Mesenchymal stem cell (in vitro differentiated cells and primary cell): ENCODE measurements at regions not wholly inside any gene's neighbourhood (a gene's known extent, or its start where the extent isn't known, plus 50 kb on each side); places are given as distances from the start of the nearest gene placed in this dataset.

Source experiments
- DNase-seq: peaks from one replicate; pipeline ENCODE4 v3.0.0-alpha.2; 2013
- H2AFZ ChIP-seq: one replicate; pipeline ENCODE4 v1.6.1; 2013; ENCODE audit warnings: low read depth, mild to moderate bottlenecking, control low read depth, inconsistent platforms, low read length, moderate library complexity
- H2AK5ac ChIP-seq: 2 replicates; pipeline ENCODE4 v1.6.1; 2013; ENCODE audit warnings: low read length, moderate library complexity, mild to moderate bottlenecking, inconsistent platforms; ENCODE audit not compliant: severe bottlenecking
- H2BK120ac ChIP-seq: one replicate; pipeline ENCODE4 v1.6.1; 2013; ENCODE audit warnings: low read depth, mild to moderate bottlenecking, inconsistent platforms, low read length, moderate library complexity
- H2BK12ac ChIP-seq, 2 experiments: one replicate each; pipeline ENCODE4 v1.6.1; 2013; ENCODE audit warnings: inconsistent platforms in 2 of 2, low read length in 2 of 2, mild to moderate bottlenecking in 2 of 2, moderate library complexity in 2 of 2, control low read depth in 1 of 2
- H2BK15ac ChIP-seq: one replicate; pipeline ENCODE4 v1.6.1; 2013; ENCODE audit warnings: mild to moderate bottlenecking, low read depth, inconsistent platforms; ENCODE audit not compliant: poor library complexity, severe bottlenecking
- H2BK5ac ChIP-seq: 2 replicates; pipeline ENCODE4 v1.6.1; 2013; ENCODE audit warnings: low read depth, mild to moderate bottlenecking, low read length, control low read depth, inconsistent platforms; ENCODE audit not compliant: poor library complexity, severe bottlenecking
- H3K14ac ChIP-seq, 2 experiments: one replicate each; pipeline ENCODE4 v1.6.1; 2013; ENCODE audit warnings: inconsistent platforms in 2 of 2, low read length in 2 of 2, control low read depth in 1 of 2, mild to moderate bottlenecking in 1 of 2, moderate library complexity in 1 of 2
- H3K18ac ChIP-seq, 2 experiments: one replicate each; pipeline ENCODE4 v1.6.1; 2013; ENCODE audit warnings: inconsistent platforms in 2 of 2, low read length in 2 of 2, control low read depth in 1 of 2, low read depth in 1 of 2, mild to moderate bottlenecking in 1 of 2
- H3K23ac ChIP-seq, 2 experiments: one replicate each; pipeline ENCODE4 v1.6.1; 2013; ENCODE audit warnings: inconsistent platforms in 2 of 2, low read length in 2 of 2, mild to moderate bottlenecking in 2 of 2, moderate library complexity in 2 of 2, control low read depth in 1 of 2
- H3K27ac ChIP-seq: 2 replicates; pipeline ENCODE4 v1.5.1; 2013; ENCODE audit warnings: mild to moderate bottlenecking, moderate library complexity, low read length, control low read depth, inconsistent platforms; ENCODE audit not compliant: poor library complexity, severe bottlenecking
- H3K27me3 ChIP-seq, 2 experiments: 2 replicates each; pipeline versions ENCODE4 v1.6.1 to v1.7.0; 2013; ENCODE audit warnings: low read length in 2 of 2, mild to moderate bottlenecking in 2 of 2, moderate library complexity in 2 of 2, control low read depth in 1 of 2, inconsistent platforms in 1 of 2; ENCODE audit not compliant: control insufficient read depth in 1 of 2, insufficient read depth in 1 of 2
- H3K36me3 ChIP-seq, 2 experiments: 2 replicates each; pipeline versions ENCODE4 v1.6.1 to v1.7.0; 2013; ENCODE audit warnings: low read length in 2 of 2, control low read depth in 1 of 2, inconsistent platforms in 1 of 2, low read depth in 1 of 2, mild to moderate bottlenecking in 1 of 2; ENCODE audit not compliant: insufficient read depth in 2 of 2, control insufficient read depth in 1 of 2
- H3K4ac ChIP-seq, 2 experiments: one replicate each; pipeline ENCODE4 v1.6.1; 2013; ENCODE audit warnings: inconsistent platforms in 2 of 2, low read length in 2 of 2, mild to moderate bottlenecking in 2 of 2, moderate library complexity in 2 of 2, control low read depth in 1 of 2, low read depth in 1 of 2
- H3K4me1 ChIP-seq: 2 replicates; pipeline ENCODE4 v1.6.1; 2013; ENCODE audit warnings: low read depth, low read length, control low read depth; ENCODE audit not compliant: control insufficient read depth, insufficient read depth
- H3K4me2 ChIP-seq: 2 replicates; pipeline ENCODE4 v1.6.1; 2013; ENCODE audit warnings: low read length, mild to moderate bottlenecking, inconsistent platforms; ENCODE audit not compliant: poor library complexity, severe bottlenecking
- H3K4me3 ChIP-seq, 2 experiments: 2 replicates each; pipeline versions ENCODE4 v1.5.1 to v1.7.0; 2013; ENCODE audit warnings: low read length in 2 of 2, mild to moderate bottlenecking in 2 of 2, control low read depth in 1 of 2, low read depth in 1 of 2; ENCODE audit not compliant: insufficient read depth in 1 of 2
- H3K79me1 ChIP-seq: replicated peaks from 2 replicates; pipeline ENCODE4 v1.6.1; 2013; ENCODE audit warnings: mild to moderate bottlenecking, control low read depth, low read length, inconsistent platforms; ENCODE audit not compliant: poor library complexity, severe bottlenecking
- H3K9ac ChIP-seq: 2 replicates; pipeline ENCODE4 v1.7.0; 2013; ENCODE audit warnings: mild to moderate bottlenecking, low read length, moderate library complexity
- H3K9me3 ChIP-seq: 2 replicates; pipeline ENCODE4 v1.7.0; 2013; ENCODE audit warnings: mild to moderate bottlenecking, low read length; ENCODE audit not compliant: control insufficient read depth
- H4K8ac ChIP-seq: one replicate; pipeline ENCODE4 v1.6.1; 2013; ENCODE audit warnings: inconsistent platforms, mild to moderate bottlenecking, low read length, moderate library complexity
- H4K91ac ChIP-seq: one replicate; pipeline ENCODE4 v1.6.1; 2013; ENCODE audit warnings: mild to moderate bottlenecking, low read length, inconsistent platforms
- WGBS: methylation state at CpG from one replicate; pipeline ENCODE4 v1.1.7; 2013; ENCODE audit warnings: mixed read lengths; 5-methylcytosine and 5-hydroxymethylcytosine counted together

- no peak overlapping the region for H3K4ac ChIP-seq
- H2BK120ac ChIP-seq: no peak overlapping the region
- H2BK15ac ChIP-seq: no peak overlapping the region
- 80% methylated on average over 1 of the region's 2 CpGs for WGBS
- no peaks in the 10 kb centered on the region for H3K79me1 ChIP-seq
- no peak overlapping the region for H3K9ac ChIP-seq
- H3K27ac ChIP-seq: no peak overlapping the region
- H3K4me1 ChIP-seq: no peaks in the 10 kb centered on the region
- no peak overlapping the region for H3K18ac ChIP-seq
- H3K14ac ChIP-seq: no peak overlapping the region
- no peak overlapping the region for H3K4me2 ChIP-seq
- H3K4me3 ChIP-seq: no peak overlapping the region
- H3K36me3 ChIP-seq: no peaks in the 10 kb centered on the region
- H2BK5ac ChIP-seq: no peak overlapping the region
- no peaks in the 10 kb centered on the region for H3K27me3 ChIP-seq
- no peak overlapping the region for H2BK12ac ChIP-seq
- H3K9me3 ChIP-seq: no peaks in the 10 kb centered on the region
- H4K8ac ChIP-seq: no peak overlapping the region
- H2AFZ ChIP-seq: no peak overlapping the region
- no peak overlapping the region for H4K91ac ChIP-seq
- no peak overlapping the region for H3K23ac ChIP-seq
- DNase-seq: no peak
- no peak overlapping the region for H2AK5ac ChIP-seq
Observed at GRCh38 chr16:59122262-59122537, 388.1 kb upstream of the GOT2 start.

DNA sequence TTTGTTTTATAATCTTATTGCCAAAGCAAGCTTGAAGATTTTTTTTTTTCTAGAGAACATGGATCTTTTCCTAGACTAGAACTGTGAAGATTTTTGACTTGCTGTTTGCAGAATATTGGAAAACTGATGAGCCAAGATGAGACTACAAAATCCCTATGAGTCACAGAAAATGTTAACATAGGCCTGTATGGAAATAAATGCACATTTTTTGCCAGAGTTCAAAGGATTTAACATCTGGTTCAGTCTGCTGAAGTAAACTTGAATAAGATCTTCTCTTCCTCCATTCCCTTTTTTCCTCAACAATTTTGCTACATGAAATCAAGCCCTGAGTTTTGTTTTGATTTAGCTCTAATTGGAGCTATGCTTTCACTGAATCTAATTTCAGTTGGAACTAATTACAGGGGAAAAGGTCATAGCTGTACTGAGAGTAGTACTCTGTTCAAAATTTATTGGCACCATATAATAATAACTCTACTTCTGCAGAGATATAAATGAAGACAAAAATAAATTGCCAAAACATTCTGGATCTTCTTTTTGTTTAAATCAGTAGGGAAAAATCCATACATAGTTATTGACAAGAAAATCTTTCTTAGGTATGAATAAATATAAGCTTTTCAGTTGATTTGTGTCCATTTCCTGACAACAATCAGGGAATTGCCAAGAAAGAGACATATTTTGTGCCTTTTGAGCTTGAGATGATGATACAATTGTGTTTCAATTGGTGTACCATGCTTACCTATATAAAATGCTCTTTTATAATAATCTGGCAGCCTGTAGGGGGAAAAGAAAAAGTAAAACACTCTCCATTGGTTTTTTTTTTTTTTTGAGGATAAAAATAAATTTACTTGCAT lies 387.5 kb upstream of the GOT2 start:
- H3K9me3 ChIP-seq: no peaks in the 10 kb centered on the region
- H3K36me3 ChIP-seq: no peaks in the 10 kb centered on the region
- no peak overlapping the region for H3K27ac ChIP-seq
- no peak for DNase-seq
- no peak overlapping the region for H3K23ac ChIP-seq
- no peak overlapping the region for H3K18ac ChIP-seq
- H2AK5ac ChIP-seq: no peak overlapping the region
- no peak overlapping the region for H4K8ac ChIP-seq
- no peak overlapping the region for H3K4me2 ChIP-seq
- no peak overlapping the region for H2BK15ac ChIP-seq
- no peak overlapping the region for H2BK120ac ChIP-seq
- no peak overlapping the region for H3K14ac ChIP-seq
- H2BK5ac ChIP-seq: no peak overlapping the region
- H4K91ac ChIP-seq: no peak overlapping the region
- H3K9ac ChIP-seq: no peak overlapping the region
- no peak overlapping the region for H2BK12ac ChIP-seq
- H3K27me3 ChIP-seq: no peaks in the 10 kb centered on the region
- no peak overlapping the region for H2AFZ ChIP-seq
- no peak overlapping the region for H3K4ac ChIP-seq
- H3K79me1 ChIP-seq: no peaks in the 10 kb centered on the region
- no peaks in the 10 kb centered on the region for H3K4me1 ChIP-seq
- H3K4me3 ChIP-seq: no peak overlapping the region

GRCh38 chr16:59116744-59117143 lies 382.6 kb upstream of the GOT2 start:
- Histone ChIP-seq H2BK15ac (no peak overlapping the region), H3K4me2 (no peak overlapping the region), H3K9me3 (no peaks in the 10 kb centered on the region), H3K14ac (no peak overlapping the region), H3K27ac (no peak overlapping the region), H4K8ac (no peak overlapping the region), H3K36me3 (no peaks in the 10 kb centered on the region), H3K79me1 (no peaks in the 10 kb centered on the region), H4K91ac (no peak overlapping the region), H3K9ac (no peak overlapping the region), H3K4me1 (no peaks in the 10 kb centered on the region), H2AFZ (no peak overlapping the region), H2AK5ac (no peak overlapping the region), H3K23ac (no peak overlapping the region), H3K27me3 (no peaks in the 10 kb centered on the region), H3K18ac (no peak overlapping the region), H2BK120ac (no peak overlapping the region), H3K4ac (no peak overlapping the region), H2BK12ac (no peak overlapping the region), H3K4me3 (no peak overlapping the region), H2BK5ac (no peak overlapping the region)
- DNase-seq: no peak
- 12% methylated on average over 2 of the region's 2 CpGs for WGBS

GRCh38 chr16:59114790-59115189 lies 380.7 kb upstream of the GOT2 start:
- Histone ChIP-seq H3K4ac (no peak overlapping the region), H3K36me3 (no peaks in the 10 kb centered on the region), H3K4me2 (no peak overlapping the region), H3K9me3 (no peaks in the 10 kb centered on the region), H2BK15ac (no peak overlapping the region), H3K27me3 (no peaks in the 10 kb centered on the region), H4K8ac (no peak overlapping the region), H2BK12ac (no peak overlapping the region), H4K91ac (no peak overlapping the region), H3K27ac (no peak overlapping the region), H2BK120ac (no peak overlapping the region), H3K79me1 (no peaks in the 10 kb centered on the region), H3K4me3 (no peak overlapping the region), H3K14ac (no peak overlapping the region), H3K4me1 (no peaks in the 10 kb centered on the region), H2AK5ac (no peak overlapping the region), H3K23ac (no peak overlapping the region), H3K9ac (no peak overlapping the region), H3K18ac (no peak overlapping the region), H2AFZ (no peak overlapping the region), H2BK5ac (no peak overlapping the region)
- DNase-seq: no peak
- WGBS: 33% methylated on average over 1 of the region's 1 CpG
